ENCODE measurements at regions not wholly inside any gene's neighbourhood (a gene's known extent, or its start where the extent isn't known, plus 50 kb on each side); places are given as distances from the start of the nearest gene placed in this dataset.

DNA sequence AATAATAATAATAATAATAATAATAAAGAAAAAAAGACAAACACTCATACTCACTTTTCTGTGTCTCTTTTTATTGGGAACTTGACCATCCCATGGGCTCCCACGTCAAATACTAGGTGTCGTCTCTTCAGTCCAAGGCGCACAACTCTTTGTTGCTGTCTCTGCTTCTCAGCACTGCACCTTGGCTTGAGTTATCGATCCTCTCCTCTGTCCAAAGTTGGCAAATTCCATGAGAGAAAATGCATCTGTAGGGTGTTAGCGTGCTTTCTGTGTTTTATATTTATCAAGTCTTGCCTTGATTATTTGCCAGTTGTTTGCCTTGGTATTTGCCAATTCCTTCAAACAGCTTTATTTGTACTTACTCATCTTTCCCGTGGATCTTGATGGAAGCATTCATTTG lies 653.7 kb downstream of the CDH18 start:
- TF ChIP-seq ISL1 (CRISPR knock-in tag; IDR thresholded peaks at IDR 0.05) (no peak), ZNF70 (CRISPR knock-in tag; IDR thresholded peaks at IDR 0.05) (no peak), ZFP30 (CRISPR knock-in tag; IDR thresholded peaks at IDR 0.05) (no peak), ZFP3 (CRISPR knock-in tag; IDR thresholded peaks at IDR 0.05) (no peak), POU6F1 (CRISPR knock-in tag; IDR thresholded peaks at IDR 0.05; ENCODE audit: borderline replicate concordance, low read depth) (no peak), TOX (CRISPR knock-in tag; IDR thresholded peaks at IDR 0.05; ENCODE audit: borderline replicate concordance) (no peak), PPARA (CRISPR knock-in tag; IDR thresholded peaks at IDR 0.05; ENCODE audit: borderline replicate concordance) (no peak)
- TF ChIP-seq, protein P1, sequence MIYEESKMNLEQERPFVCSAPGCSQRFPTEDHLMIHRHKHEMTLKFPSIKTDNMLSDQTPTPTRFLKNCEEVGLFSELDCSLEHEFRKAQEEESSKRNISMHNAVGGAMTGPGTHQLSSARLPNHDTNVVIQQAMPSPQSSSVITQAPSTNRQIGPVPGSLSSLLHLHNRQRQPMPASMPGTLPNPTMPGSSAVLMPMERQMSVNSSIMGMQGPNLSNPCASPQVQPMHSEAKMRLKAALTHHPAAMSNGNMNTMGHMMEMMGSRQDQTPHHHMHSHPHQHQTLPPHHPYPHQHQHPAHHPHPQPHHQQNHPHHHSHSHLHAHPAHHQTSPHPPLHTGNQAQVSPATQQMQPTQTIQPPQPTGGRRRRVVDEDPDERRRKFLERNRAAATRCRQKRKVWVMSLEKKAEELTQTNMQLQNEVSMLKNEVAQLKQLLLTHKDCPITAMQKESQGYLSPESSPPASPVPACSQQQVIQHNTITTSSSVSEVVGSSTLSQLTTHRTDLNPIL (CRISPR knock-in tag; IDR thresholded peaks at IDR 0.05; ENCODE audit: low read depth): no peak
